Neural progenitor cell (in vitro differentiated cells): ENCODE measurements at regions not wholly inside any gene's neighbourhood (a gene's known extent, or its start where the extent isn't known, plus 50 kb on each side); places are given as distances from the start of the nearest gene placed in this dataset.

Source experiments
- DNase-seq: peaks from one replicate; pipeline ENCODE4 v3.0.0-alpha.2; 2016; ENCODE audit warnings: low spot score
- H2AFZ ChIP-seq: fragments of 200-600 bp; sonication (generic); replicated peaks from 2 replicates; pipeline ENCODE4 v1.6.1; 2016; ENCODE audit warnings: antibody characterized with exemption
- H3F3A ChIP-seq: fragments of 200-600 bp; sonication (generic); 2 replicates; pipeline ENCODE4 v1.6.1; 2016; ENCODE audit warnings: antibody characterized with exemption, low read depth
- H3K27ac ChIP-seq: fragments of 200-600 bp; sonication (generic); 2 replicates; pipeline ENCODE4 v1.5.1; 2016; ENCODE audit warnings: mild to moderate bottlenecking
- H3K27me3 ChIP-seq: fragments of 200-600 bp; sonication (generic); 2 replicates; pipeline ENCODE4 v1.6.1; 2016; ENCODE audit warnings: mild to moderate bottlenecking, moderate library complexity
- H3K36me3 ChIP-seq: fragments of 200-600 bp; sonication (generic); 2 replicates; pipeline ENCODE4 v1.5.1; 2016
- H3K4me1 ChIP-seq: fragments of 200-600 bp; sonication (generic); 2 replicates; pipeline ENCODE4 v1.6.1; 2016; ENCODE audit warnings: mixed run types
- H3K4me2 ChIP-seq: fragments of 200-600 bp; sonication (generic); 2 replicates; pipeline ENCODE4 v1.6.1; 2016
- H3K4me3 ChIP-seq: fragments of 200-600 bp; sonication (generic); 2 replicates; pipeline ENCODE4 v1.5.1; 2016
- H3K79me2 ChIP-seq: fragments of 200-600 bp; sonication (generic); 2 replicates; pipeline ENCODE4 v1.6.1; 2016; ENCODE audit warnings: low read depth
- H3K9ac ChIP-seq: fragments of 200-600 bp; sonication (generic); 2 replicates; pipeline ENCODE4 v1.6.1; 2016
- H3K9me3 ChIP-seq: fragments of 200-600 bp; sonication (generic); 2 replicates; pipeline ENCODE4 v1.5.1; 2016; ENCODE audit warnings: low read depth
- H4K20me1 ChIP-seq: fragments of 200-600 bp; sonication (generic); 2 replicates; pipeline ENCODE4 v1.6.1; 2016; ENCODE audit warnings: low read depth
- H3K27ac Mint-ChIP-seq: 3 replicates; pipeline ENCODE4 v1.8.0; 2021; ENCODE audit warnings: mixed read lengths
- H3K27me3 Mint-ChIP-seq: 2 replicates; pipeline ENCODE4 v1.8.0; 2022; ENCODE audit warnings: low read depth, mild to moderate bottlenecking, inconsistent platforms, moderate library complexity, mixed read lengths; ENCODE audit not compliant: insufficient read depth
- H3K36me3 Mint-ChIP-seq: 3 replicates; pipeline ENCODE4 v1.8.0; 2021; ENCODE audit warnings: mixed read lengths
- H3K4me1 Mint-ChIP-seq: 3 replicates; pipeline ENCODE4 v1.8.0; 2021; ENCODE audit warnings: mixed read lengths
- H3K4me3 Mint-ChIP-seq: 3 replicates; pipeline ENCODE4 v1.8.0; 2021; ENCODE audit warnings: mild to moderate bottlenecking, moderate library complexity, mixed read lengths
- H3K9me3 Mint-ChIP-seq: 3 replicates; pipeline ENCODE4 v1.8.0; 2020; ENCODE audit warnings: mixed read lengths
- EZH2 ChIP-seq: fragments of 200-600 bp; sonication (generic); IDR thresholded peaks from 2 replicates; pipeline ENCODE4 v1.6.1; 2017; ENCODE audit warnings: antibody characterized with exemption, mild to moderate bottlenecking, moderate library complexity
- EZH2phosphoT487 ChIP-seq: fragments of 200-600 bp; sonication (generic); IDR thresholded peaks from 2 replicates; pipeline ENCODE4 v1.6.1; 2017; ENCODE audit warnings: antibody characterized with exemption
- TF ChIP-seq, protein P1 (sequence below): fragments of 200-600 bp; sonication (generic); IDR thresholded peaks from 2 replicates; pipeline ENCODE4 v1.5.1; 2017; ENCODE audit warnings: antibody characterized with exemption, mild to moderate bottlenecking

- Histone ChIP-seq H3K27ac (no peak overlapping the region), H3F3A (no peaks in the 10 kb centered on the region), H3K36me3 (no peaks in the 10 kb centered on the region), H3K79me2 (no peaks in the 10 kb centered on the region), H3K4me3 (no peak overlapping the region), H3K4me2 (no peak overlapping the region), H3K9me3 (no peaks in the 10 kb centered on the region), H2AFZ (no peak overlapping the region), H3K9ac (no peak overlapping the region), H3K4me1 (no peaks in the 10 kb centered on the region), H4K20me1 (no peaks in the 10 kb centered on the region), H3K27me3 (no peaks in the 10 kb centered on the region)
- peaks cover 17% of the 10 kb centered on the region for H3K9me3 Mint-ChIP-seq
- no peak overlapping the region for H3K4me3 Mint-ChIP-seq
- DNase-seq = no peak
- H3K36me3 Mint-ChIP-seq = peaks cover 3% of the 10 kb centered on the region
- TF ChIP-seq, protein P1, sequence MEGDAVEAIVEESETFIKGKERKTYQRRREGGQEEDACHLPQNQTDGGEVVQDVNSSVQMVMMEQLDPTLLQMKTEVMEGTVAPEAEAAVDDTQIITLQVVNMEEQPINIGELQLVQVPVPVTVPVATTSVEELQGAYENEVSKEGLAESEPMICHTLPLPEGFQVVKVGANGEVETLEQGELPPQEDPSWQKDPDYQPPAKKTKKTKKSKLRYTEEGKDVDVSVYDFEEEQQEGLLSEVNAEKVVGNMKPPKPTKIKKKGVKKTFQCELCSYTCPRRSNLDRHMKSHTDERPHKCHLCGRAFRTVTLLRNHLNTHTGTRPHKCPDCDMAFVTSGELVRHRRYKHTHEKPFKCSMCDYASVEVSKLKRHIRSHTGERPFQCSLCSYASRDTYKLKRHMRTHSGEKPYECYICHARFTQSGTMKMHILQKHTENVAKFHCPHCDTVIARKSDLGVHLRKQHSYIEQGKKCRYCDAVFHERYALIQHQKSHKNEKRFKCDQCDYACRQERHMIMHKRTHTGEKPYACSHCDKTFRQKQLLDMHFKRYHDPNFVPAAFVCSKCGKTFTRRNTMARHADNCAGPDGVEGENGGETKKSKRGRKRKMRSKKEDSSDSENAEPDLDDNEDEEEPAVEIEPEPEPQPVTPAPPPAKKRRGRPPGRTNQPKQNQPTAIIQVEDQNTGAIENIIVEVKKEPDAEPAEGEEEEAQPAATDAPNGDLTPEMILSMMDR = no peak
- TF ChIP-seq EZH2phosphoT487 (no peak), EZH2 (no peak)
- peaks cover 4% of the 10 kb centered on the region for H3K27me3 Mint-ChIP-seq
- peaks cover 30% of the 10 kb centered on the region for H3K4me1 Mint-ChIP-seq
- no peak overlapping the region for H3K27ac Mint-ChIP-seq
These were observed 160.7 kb downstream of the RGS9 start for GRCh38 chr17:65297916-65298315.

GRCh38 chr17:65297384-65297783 is 160.2 kb downstream of the RGS9 start:
- Histone ChIP-seq H3K27me3 (no peaks in the 10 kb centered on the region), H3K36me3 (no peaks in the 10 kb centered on the region), H3K79me2 (no peaks in the 10 kb centered on the region), H3K9me3 (no peaks in the 10 kb centered on the region), H3K4me3 (no peak overlapping the region), H3K9ac (no peak overlapping the region), H3F3A (no peaks in the 10 kb centered on the region), H3K27ac (no peak overlapping the region), H3K4me2 (no peak overlapping the region), H3K4me1 (no peaks in the 10 kb centered on the region), H4K20me1 (no peaks in the 10 kb centered on the region), H2AFZ (no peak overlapping the region)
- H3K4me1 Mint-ChIP-seq = peaks cover 34% of the 10 kb centered on the region
- DNase-seq = no peak
- H3K27me3 Mint-ChIP-seq = peaks cover 5% of the 10 kb centered on the region
- TF ChIP-seq, protein P1 = no peak
- no peak for TF ChIP-seq EZH2
- no peak for TF ChIP-seq EZH2phosphoT487
- no peak overlapping the region for H3K27ac Mint-ChIP-seq
- peaks cover 13% of the 10 kb centered on the region for H3K9me3 Mint-ChIP-seq
- no peaks in the 10 kb centered on the region for H3K36me3 Mint-ChIP-seq
- no peak overlapping the region for H3K4me3 Mint-ChIP-seq

GRCh38 chr17:65294181-65294719 is 157.1 kb downstream of the RGS9 start:
- peak; percentile 83 for DNase-seq
- TF ChIP-seq EZH2phosphoT487 (no peak), EZH2 (no peak)
- TF ChIP-seq, protein P1 = peak; percentile 85
- no peaks in the 10 kb centered on the region for H4K20me1 ChIP-seq
- no peaks in the 10 kb centered on the region for H3K79me2 ChIP-seq
- H3K27ac ChIP-seq = no peak overlapping the region
- H3K4me1 Mint-ChIP-seq = peaks cover 44% of the 10 kb centered on the region
- no peak overlapping the region for H3K4me2 ChIP-seq
- H3K36me3 ChIP-seq = no peaks in the 10 kb centered on the region
- H3K9me3 Mint-ChIP-seq = peaks cover under 1% of the 10 kb centered on the region
- no peak overlapping the region for H3K27ac Mint-ChIP-seq
- H3K9me3 ChIP-seq = no peaks in the 10 kb centered on the region
- H3K4me3 ChIP-seq = no peak overlapping the region
- H3K27me3 ChIP-seq = no peaks in the 10 kb centered on the region
- no peak overlapping the region for H3K4me3 Mint-ChIP-seq
- peak overlapping the region; percentile 91 for H2AFZ ChIP-seq
- no peak overlapping the region for H3K9ac ChIP-seq
- H3K27me3 Mint-ChIP-seq = peaks cover 2% of the 10 kb centered on the region
- no peaks in the 10 kb centered on the region for H3K36me3 Mint-ChIP-seq
- peaks cover 5% of the 10 kb centered on the region for H3K4me1 ChIP-seq
- no peaks in the 10 kb centered on the region for H3F3A ChIP-seq
